HG03378 (cell line): ENCODE measurements at regions not wholly inside any gene's neighbourhood (a gene's known extent, or its start where the extent isn't known, plus 50 kb on each side); places are given as distances from the start of the nearest gene placed in this dataset.

Experiments used
- ATAC-seq: cut with Tn5 transposase; IDR thresholded peaks from one replicate; pipeline ENCODE4 v1.9.1; 2021; ENCODE audit warnings: mild to moderate bottlenecking, moderate library complexity; ENCODE audit not compliant: unreplicated experiment

GRCh38 chr20:56828402-56828801, 199.3 kb downstream of the TFAP2C start:
- no peak for ATAC-seq

DNA sequence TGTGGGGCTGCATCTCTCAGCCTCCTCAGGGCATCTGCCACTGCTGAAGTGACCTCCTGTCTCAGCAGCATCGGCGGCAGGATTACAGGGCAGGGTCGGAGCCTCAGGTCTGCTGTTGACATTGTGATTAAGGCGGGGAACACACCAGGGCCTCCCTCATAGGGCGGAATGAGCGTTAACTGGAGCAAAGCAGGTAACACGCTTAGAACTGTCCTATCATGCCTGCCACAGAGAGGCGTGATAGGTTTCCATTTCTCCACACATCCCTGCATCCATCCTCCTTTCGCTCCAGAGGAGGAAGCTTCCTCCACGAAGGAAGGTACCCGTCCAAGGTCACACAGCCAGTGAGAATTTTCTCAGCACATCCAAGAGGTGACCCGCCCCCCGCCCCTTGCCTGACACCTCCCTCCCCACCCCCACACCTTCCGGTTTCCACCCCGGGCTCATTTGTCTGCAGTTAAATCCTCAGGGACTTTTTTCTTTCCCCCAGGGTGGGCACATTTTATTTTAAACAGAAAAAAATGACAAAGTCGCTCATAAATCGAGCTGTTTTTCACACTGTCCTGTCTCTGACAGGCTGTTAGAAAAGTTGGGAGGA, 200.8 kb downstream of the TFAP2C start:
- no peak for ATAC-seq

- no peak for ATAC-seq
Measured at GRCh38 chr20:56831795-56832194, 202.7 kb downstream of the TFAP2C start.

- ATAC-seq: no peak
Measured at GRCh38 chr20:56833427-56833826, 204.3 kb downstream of the TFAP2C start.

DNA sequence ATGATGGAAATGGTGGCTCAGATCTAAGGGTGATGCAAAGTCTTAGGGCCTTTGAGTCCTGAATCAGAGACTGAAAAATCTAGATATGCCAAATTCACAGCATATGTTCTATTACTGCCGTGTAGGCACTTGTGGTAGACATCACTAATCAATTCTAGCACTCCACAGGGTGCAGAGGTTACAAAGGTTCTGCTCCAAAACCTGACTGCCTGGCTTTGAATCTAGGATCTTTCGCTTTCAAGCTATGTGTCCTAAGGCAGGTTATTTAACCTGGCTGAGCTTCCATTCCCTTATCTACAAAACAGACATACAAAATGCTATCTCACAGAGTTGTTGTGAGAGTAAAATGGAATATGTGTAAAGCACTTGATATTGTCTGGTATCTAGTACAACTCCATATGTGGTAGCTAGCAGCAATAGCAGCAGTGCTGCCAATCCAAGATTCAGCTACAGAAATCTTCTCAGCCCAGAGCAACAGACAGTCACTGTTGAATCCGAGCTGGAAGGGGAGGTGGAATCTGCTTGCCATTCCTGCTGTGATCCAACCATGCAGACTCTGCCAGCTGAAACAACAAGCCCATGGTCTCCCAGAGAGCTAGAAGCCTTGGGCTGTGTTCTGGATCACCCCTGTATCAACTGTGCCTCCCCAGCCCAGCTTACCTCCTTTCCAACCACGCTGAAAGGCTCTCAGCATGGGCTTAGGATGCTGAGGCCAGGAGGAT, 206.9 kb downstream of the TFAP2C start:
- no peak for ATAC-seq

- no peak for ATAC-seq
Measured at GRCh38 chr20:56839222-56839621, 210.1 kb downstream of the TFAP2C start.

- ATAC-seq: no peak
Measured at GRCh38 chr20:56839786-56840185, 210.7 kb downstream of the TFAP2C start.

DNA sequence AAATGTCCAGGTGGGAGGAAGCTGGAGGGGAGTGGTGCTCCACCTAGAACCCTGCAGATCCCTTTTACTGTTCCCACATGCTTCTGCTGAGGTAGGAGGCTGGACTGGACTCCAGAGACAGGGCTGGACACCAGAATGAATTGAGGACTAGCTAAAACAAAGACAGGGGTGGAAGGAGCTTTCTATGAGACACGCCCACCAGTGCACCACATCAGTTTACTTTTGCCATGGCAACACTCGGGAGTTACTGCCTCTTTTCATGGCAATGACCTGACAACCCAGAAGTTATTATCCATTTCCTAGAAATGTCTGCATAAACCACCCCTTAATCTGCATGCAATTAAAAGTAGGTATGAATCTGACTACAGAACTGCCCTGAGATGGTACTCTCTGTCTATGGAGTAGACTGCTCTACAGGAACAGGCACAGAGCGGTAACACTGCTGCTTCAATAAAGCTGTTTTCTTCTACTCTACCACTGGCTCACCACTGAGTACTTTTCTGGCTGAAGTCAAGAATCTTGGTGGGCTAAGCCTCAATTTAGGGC, 211.7 kb downstream of the TFAP2C start:
- no peak for ATAC-seq

DNA sequence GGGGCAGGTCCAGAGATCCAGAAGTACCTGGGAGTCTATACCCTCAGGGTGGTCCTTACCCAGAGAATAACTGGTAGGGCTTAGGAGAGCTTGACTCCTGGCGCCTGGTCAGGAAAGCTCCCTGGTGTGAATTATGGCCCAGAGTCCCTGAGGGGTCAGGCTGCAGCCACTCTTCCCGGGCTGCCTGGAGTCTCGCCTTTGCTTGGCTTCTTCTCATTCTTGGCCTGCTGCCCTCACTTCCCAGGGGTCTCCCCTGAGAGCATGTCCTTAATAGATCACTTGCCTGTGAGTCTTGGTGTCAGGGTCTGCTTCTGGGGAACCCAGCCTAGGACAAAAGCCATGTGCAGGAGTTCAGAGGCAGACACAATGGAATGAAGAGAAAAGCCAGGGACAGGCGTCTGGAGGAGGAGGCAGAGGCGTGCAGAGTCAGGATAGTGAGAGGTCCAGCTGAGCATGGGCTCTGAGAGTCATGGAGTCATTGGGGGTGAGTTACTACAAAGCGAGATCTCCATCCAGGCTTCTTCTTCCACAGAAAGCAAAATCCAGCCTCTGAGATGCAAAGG, 212.3 kb downstream of the TFAP2C start:
- ATAC-seq: no peak

- no peak for ATAC-seq
Measured at GRCh38 chr20:56842056-56842455, 212.9 kb downstream of the TFAP2C start.

- ATAC-seq: no peak
Measured at GRCh38 chr20:56843386-56843785, 214.3 kb downstream of the TFAP2C start.

- no peak for ATAC-seq
Measured at GRCh38 chr20:56843817-56844216, 214.7 kb downstream of the TFAP2C start.

GRCh38 chr20:56845546-56846086, 216.5 kb downstream of the TFAP2C start:
- no peak for ATAC-seq

DNA sequence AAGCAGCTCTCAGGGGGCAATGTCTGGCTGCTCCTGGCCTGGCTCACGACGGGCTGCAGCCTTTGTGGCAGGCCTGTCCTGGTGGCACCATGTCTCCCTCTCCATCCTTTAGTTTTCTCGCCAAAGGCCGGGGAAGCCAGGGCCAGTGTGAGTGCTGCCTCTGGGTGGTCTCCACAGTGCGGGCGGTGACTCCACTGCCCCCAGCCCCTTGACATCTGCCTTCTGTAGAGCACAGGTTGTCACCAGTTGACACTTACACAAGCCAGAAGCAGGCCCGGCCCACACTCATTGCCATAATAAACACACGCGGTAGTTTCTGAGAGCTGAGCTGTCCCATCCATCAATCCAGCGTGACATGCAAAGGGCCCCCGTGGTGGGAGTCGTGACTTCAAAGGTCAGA, 219.5 kb downstream of the TFAP2C start:
- ATAC-seq: no peak

- ATAC-seq: no peak
Measured at GRCh38 chr20:56851552-56851951, 222.4 kb downstream of the TFAP2C start.

- ATAC-seq: no peak
Measured at GRCh38 chr20:56855708-56856107, 226.6 kb downstream of the TFAP2C start.

DNA sequence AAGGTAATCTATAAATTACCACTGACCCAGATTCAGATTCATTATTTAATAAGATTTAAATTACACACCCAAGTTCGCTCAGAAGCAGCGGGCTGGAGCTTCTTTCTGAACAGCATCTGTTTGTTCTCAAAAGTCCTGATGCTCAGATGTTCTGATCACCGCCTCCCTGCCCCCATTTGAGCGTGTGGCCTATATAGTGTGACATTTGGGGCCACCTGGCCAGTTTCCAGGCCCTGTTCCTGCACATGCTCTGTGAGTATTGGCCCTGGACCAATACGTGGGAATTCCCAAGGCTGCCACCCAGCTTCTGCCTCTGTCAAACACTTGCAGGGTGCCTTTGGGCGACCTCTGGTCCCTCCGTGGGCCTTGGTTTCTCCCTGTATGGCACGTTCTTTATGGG, 228.8 kb downstream of the TFAP2C start:
- ATAC-seq: no peak

DNA sequence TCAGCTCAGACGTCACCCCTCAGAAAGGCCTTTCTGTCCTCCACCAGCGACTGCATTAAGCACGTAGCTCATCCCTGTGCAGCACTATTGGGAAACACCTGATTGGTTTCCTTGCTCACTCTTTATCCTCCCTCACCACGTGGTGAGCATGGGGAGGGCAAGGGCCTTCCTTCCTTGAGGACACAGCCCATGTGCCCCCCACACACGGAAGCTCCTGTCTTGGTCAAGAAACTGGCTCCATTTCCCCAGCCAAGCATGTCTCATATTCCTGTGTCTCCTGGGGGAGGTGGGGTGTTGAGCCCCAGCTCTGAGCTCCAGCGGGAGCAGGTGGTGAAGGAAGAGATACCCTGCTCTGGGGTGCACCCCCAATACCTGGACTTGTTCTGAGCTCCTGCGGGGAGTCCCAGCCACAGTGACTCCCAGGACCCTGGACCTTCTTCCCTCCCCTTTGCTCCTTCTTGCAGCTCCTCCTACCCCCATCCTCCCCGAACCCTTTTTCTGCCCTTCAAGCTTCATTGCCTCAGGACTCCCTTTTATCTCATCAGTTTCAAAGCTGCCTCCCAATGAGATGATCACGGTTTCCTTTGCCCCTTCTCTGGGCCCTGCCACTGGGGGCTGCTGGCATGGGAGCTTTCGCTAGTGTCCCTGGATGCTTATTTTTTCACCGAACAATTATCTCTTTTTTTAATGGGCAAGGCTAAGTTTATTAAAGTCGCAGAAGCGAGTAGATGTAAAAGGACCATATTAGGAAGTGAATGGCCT, 230.1 kb downstream of the TFAP2C start:
- no peak for ATAC-seq

DNA sequence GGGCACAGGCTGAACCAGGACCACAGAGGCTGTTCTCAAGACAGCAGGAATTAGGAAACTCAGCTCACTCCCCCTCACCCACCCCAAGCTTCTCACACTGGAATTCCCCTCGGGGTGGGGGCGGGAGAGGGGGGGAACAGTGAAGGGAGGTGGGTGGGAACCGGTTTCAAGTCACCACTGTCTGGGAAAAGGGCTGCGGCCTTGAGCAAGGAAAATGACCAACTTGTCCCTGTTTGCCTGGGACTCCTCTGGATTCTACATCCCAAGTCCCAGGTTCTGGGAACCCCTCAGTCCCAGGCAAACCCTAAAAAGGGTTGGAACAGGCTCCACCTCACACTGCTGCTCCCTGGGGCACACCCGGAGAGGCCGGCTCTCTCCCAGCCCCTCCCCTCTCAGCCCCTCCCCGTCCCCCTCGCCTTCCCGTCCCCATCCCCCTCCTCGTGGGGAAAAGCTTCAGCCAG, 230.7 kb downstream of the TFAP2C start:
- no peak for ATAC-seq

DNA sequence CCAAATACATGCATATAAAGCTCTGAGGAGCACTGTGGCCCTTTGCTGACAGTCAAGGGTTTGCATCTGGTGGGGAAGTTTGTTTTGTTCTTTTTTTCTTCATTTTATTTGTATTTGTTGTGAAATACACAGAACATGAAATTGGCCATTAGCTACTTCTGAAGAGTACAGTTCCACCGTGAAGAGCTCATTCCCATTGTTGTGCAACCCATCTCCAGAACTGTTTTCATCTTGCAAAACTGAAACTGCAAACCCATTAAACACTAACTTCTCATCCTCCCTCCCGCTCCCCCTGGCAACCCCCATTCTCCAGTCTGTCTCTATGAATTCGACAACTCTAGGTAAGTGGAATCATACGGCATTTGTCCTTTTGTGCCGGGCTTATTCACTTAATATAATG, 231.3 kb downstream of the TFAP2C start:
- no peak for ATAC-seq

DNA sequence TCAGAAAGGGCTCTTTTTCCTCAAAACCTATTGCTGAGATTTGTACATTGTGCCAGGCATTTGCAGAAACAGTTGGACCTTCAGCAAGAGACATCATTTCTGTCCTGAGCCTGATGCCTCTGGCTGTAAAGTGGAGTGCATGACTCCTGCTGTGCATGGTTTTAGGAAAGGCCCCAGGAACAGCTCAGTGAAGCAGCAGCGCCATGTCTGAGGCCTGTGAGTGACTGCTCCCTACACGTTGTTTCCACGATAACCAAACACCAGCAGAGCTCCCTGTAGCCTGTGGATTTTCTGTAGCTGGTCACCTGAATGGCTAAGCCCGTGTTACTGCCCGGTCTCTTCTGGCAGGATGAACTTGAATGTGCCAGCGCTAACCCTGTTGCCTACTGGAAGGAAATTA, 232.5 kb downstream of the TFAP2C start:
- no peak for ATAC-seq
